Liver (tissue), 8 donors: ENCODE measurements at regions not wholly inside any gene's neighbourhood (a gene's known extent, or its start where the extent isn't known, plus 50 kb on each side); places are given as distances from the start of the nearest gene placed in this dataset.

Experiments used
- DNase-seq: peaks from one replicate; pipeline ENCODE4 v3.0.0-alpha.2; 2017; ENCODE audit warnings: low spot score
- H3K27ac ChIP-seq, 2 donors: one replicate each; pipeline ENCODE4 v1.7.0; 2013; ENCODE audit warnings: inconsistent platforms in 2 of 2, low read length in 2 of 2, control low read depth in 1 of 2, low read depth in 1 of 2, mild to moderate bottlenecking in 1 of 2
- H3K27me3 ChIP-seq, 4 donors: one replicate each; pipeline versions ENCODE4 v1.6.1 to v1.7.0; 2013; ENCODE audit warnings: low read length in 3 of 4, inconsistent platforms in 1 of 4, mild to moderate bottlenecking in 1 of 4, moderate library complexity in 1 of 4; ENCODE audit not compliant: control insufficient read depth in 4 of 4, insufficient read depth in 4 of 4
- H3K36me3 ChIP-seq, 4 donors: one replicate each; pipeline versions ENCODE4 v1.6.1 to v1.7.0; 2013; ENCODE audit warnings: low read length in 3 of 4, mild to moderate bottlenecking in 3 of 4, low read depth in 1 of 4, moderate library complexity in 1 of 4; ENCODE audit not compliant: control insufficient read depth in 4 of 4, insufficient read depth in 3 of 4
- H3K4me1 ChIP-seq, 4 donors: one replicate each; pipeline versions ENCODE4 v1.6.1 to v1.7.0; 2013; ENCODE audit warnings: low read length in 3 of 4, mild to moderate bottlenecking in 3 of 4, moderate library complexity in 1 of 4; ENCODE audit not compliant: control insufficient read depth in 4 of 4, insufficient read depth in 4 of 4
- H3K4me3 ChIP-seq, 3 donors: one replicate each; pipeline versions ENCODE4 v1.6.1 to v1.7.0; 2013; ENCODE audit warnings: low read length in 3 of 3, control low read depth in 1 of 3, low read depth in 1 of 3, mild to moderate bottlenecking in 1 of 3
- H3K9ac ChIP-seq, 2 donors: one replicate each; pipeline ENCODE4 v1.7.0; 2013; ENCODE audit warnings: low read length in 2 of 2, mild to moderate bottlenecking in 2 of 2, moderate library complexity in 2 of 2, control low read depth in 1 of 2, low read depth in 1 of 2
- H3K9me3 ChIP-seq, 4 donors: one replicate each; pipeline versions ENCODE4 v1.6.1 to v1.7.0; 2013; ENCODE audit warnings: low read length in 3 of 4; ENCODE audit not compliant: control insufficient read depth in 4 of 4
- EGR1 ChIP-seq, 2 donors: IDR thresholded peaks; 2 replicates each; pipeline ENCODE4 v1.6.1; 2016 to 2018; ENCODE audit warnings: antibody characterized with exemption in 2 of 2, low read depth in 2 of 2
- FOXA1 ChIP-seq: IDR thresholded peaks from 2 replicates; pipeline ENCODE4 v1.6.1; 2016; ENCODE audit warnings: antibody characterized with exemption
- FOXA2 ChIP-seq: IDR thresholded peaks from 2 replicates; pipeline ENCODE4 v1.6.1; 2016; ENCODE audit warnings: antibody characterized with exemption
- GABPA ChIP-seq, 2 donors: IDR thresholded peaks in 1 of 2; conservative IDR thresholded peaks in 1 of 2; 2 replicates each; pipeline ENCODE4 v1.6.1; 2016; ENCODE audit warnings: antibody characterized with exemption in 2 of 2, mild to moderate bottlenecking in 1 of 2, moderate library complexity in 1 of 2
- HNF4A ChIP-seq, 2 donors: conservative IDR thresholded peaks; 2 replicates each; pipeline ENCODE4 v1.6.1; 2016; ENCODE audit warnings: antibody characterized with exemption in 2 of 2, mild to moderate bottlenecking in 2 of 2
- HNF4G ChIP-seq: IDR thresholded peaks from 2 replicates; pipeline ENCODE4 v1.6.1; 2016; ENCODE audit warnings: antibody characterized with exemption
- JUND ChIP-seq, 2 donors: IDR thresholded peaks; 2 replicates each; pipeline ENCODE4 v1.6.1; 2016; ENCODE audit warnings: antibody characterized with exemption in 2 of 2
- MAX ChIP-seq: IDR thresholded peaks from 2 replicates; pipeline ENCODE4 v1.6.1; 2016; ENCODE audit warnings: antibody characterized with exemption
- NR2F2 ChIP-seq: IDR thresholded peaks from 2 replicates; pipeline ENCODE4 v1.6.1; 2016; ENCODE audit warnings: antibody characterized with exemption
- RAD21 ChIP-seq, 2 donors: IDR thresholded peaks; 2 replicates each; pipeline ENCODE4 v1.6.1; 2016; ENCODE audit warnings: antibody characterized with exemption in 2 of 2, mild to moderate bottlenecking in 2 of 2
- REST ChIP-seq: IDR thresholded peaks from 2 replicates; pipeline ENCODE4 v1.6.1; 2016; ENCODE audit warnings: antibody characterized with exemption, mild to moderate bottlenecking
- RXRA ChIP-seq, 2 donors: IDR thresholded peaks; 2 replicates each; pipeline ENCODE4 v1.6.1; 2017 to 2018; ENCODE audit warnings: antibody characterized with exemption in 2 of 2, mild to moderate bottlenecking in 1 of 2
- SP1 ChIP-seq: IDR thresholded peaks from 2 replicates; pipeline ENCODE4 v1.6.1; 2018; ENCODE audit warnings: antibody characterized with exemption, mild to moderate bottlenecking
- TAF1 ChIP-seq: conservative IDR thresholded peaks from 2 replicates; pipeline ENCODE4 v1.6.1; 2016; ENCODE audit warnings: antibody characterized with exemption, mild to moderate bottlenecking
- YY1 ChIP-seq: IDR thresholded peaks from 2 replicates; pipeline ENCODE4 v1.6.1; 2016; ENCODE audit warnings: antibody characterized with exemption, mild to moderate bottlenecking
- ZBTB33 ChIP-seq: IDR thresholded peaks from 2 replicates; pipeline ENCODE4 v1.6.1; 2016; ENCODE audit warnings: antibody characterized with exemption
- WGBS: extraction: QIAGEN DNeasy Blood & Tissue Kit; methylation state at CpG from one replicate; pipeline ENCODE4 v1.1.7; 2013; 5-methylcytosine and 5-hydroxymethylcytosine counted together
- TF ChIP-seq, protein P1 (sequence below): IDR thresholded peaks from 2 replicates; pipeline ENCODE4 v1.6.1; 2016; ENCODE audit warnings: antibody characterized with exemption
- TF ChIP-seq, protein P2 (sequence below): fragments of 150-350 bp; IDR thresholded peaks from 2 replicates; pipeline ENCODE4 v1.5.1; 2017; ENCODE audit warnings: improper control_type of control experiment, low read depth, low read length; ENCODE audit not compliant: missing input control
- donor health status: healthy.
- donor health status: healthy.
- donor health status: healthy.
- donor health status: healthy.
- donor health status: healthy.

DNA sequence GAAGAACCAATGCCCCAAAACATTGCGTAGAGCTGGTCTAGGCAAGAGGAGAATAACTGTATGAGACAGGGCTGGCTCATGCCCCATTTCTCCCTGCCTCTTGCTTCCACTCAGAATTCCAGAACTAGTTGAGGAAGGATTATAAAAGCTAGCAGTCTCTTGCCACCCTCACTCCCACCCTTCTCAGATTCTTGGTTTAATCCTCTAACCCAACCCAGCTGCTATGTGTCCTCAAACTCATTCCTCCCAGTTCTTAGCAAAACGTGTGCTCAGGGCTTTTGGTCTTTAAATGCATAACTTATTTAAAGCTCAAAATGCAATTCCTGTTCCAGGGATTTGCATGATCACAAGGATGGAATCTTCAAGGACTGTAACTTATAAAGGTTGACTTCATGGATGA, 466.3 kb downstream of the COG6 start:
- 88% methylated on average over 2 of the region's 2 CpGs for WGBS
- no peak for DNase-seq

More for the DNA sequence above, 466.3 kb downstream of the COG6 start:
- peaks cover 0 to 5% (median 2%) of the 10 kb centered on the region in 4 donors for H3K9me3 ChIP-seq
- H3K4me3 ChIP-seq = no peak overlapping the region
- no peak overlapping the region for H3K27ac ChIP-seq
- H3K36me3 ChIP-seq = no peaks in the 10 kb centered on the region
- no peaks in the 10 kb centered on the region for H3K27me3 ChIP-seq
- H3K9ac ChIP-seq = no peak overlapping the region
- no peaks in the 10 kb centered on the region for H3K4me1 ChIP-seq
- TF ChIP-seq SP1 (no peak), REST (no peak), FOXA2 (no peak), HNF4G (no peak), NR2F2 (no peak), MAX (no peak), YY1 (no peak), GABPA (IDR thresholded peaks at IDR 0.05 in 1 of 2, conservative IDR thresholded peaks at IDR 0.05 in 1 of 2) (no peak), EGR1 (IDR thresholded peaks at IDR 0.05; ENCODE audit: low read depth in 2 of 2) (no peak), HNF4A (conservative IDR thresholded peaks at IDR 0.05) (no peak), RAD21 (IDR thresholded peaks at IDR 0.05) (no peak), TAF1 (no peak), FOXA1 (no peak), RXRA (IDR thresholded peaks at IDR 0.05) (no peak), ZBTB33 (no peak), JUND (IDR thresholded peaks at IDR 0.05) (no peak)
- TF ChIP-seq, protein P1, sequence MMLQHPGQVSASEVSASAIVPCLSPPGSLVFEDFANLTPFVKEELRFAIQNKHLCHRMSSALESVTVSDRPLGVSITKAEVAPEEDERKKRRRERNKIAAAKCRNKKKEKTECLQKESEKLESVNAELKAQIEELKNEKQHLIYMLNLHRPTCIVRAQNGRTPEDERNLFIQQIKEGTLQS = no peak
- TF ChIP-seq, protein P2, sequence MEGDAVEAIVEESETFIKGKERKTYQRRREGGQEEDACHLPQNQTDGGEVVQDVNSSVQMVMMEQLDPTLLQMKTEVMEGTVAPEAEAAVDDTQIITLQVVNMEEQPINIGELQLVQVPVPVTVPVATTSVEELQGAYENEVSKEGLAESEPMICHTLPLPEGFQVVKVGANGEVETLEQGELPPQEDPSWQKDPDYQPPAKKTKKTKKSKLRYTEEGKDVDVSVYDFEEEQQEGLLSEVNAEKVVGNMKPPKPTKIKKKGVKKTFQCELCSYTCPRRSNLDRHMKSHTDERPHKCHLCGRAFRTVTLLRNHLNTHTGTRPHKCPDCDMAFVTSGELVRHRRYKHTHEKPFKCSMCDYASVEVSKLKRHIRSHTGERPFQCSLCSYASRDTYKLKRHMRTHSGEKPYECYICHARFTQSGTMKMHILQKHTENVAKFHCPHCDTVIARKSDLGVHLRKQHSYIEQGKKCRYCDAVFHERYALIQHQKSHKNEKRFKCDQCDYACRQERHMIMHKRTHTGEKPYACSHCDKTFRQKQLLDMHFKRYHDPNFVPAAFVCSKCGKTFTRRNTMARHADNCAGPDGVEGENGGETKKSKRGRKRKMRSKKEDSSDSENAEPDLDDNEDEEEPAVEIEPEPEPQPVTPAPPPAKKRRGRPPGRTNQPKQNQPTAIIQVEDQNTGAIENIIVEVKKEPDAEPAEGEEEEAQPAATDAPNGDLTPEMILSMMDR = no peak
